ENCODE measurements at regions not wholly inside any gene's neighbourhood (a gene's known extent, or its start where the extent isn't known, plus 50 kb on each side); places are given as distances from the start of the nearest gene placed in this dataset.
"Not testable (repeated sequence)": the region's sequence is repeated elsewhere in the genome, so short reads cannot be mapped to it uniquely, and the experiment has no call there.

DNA sequence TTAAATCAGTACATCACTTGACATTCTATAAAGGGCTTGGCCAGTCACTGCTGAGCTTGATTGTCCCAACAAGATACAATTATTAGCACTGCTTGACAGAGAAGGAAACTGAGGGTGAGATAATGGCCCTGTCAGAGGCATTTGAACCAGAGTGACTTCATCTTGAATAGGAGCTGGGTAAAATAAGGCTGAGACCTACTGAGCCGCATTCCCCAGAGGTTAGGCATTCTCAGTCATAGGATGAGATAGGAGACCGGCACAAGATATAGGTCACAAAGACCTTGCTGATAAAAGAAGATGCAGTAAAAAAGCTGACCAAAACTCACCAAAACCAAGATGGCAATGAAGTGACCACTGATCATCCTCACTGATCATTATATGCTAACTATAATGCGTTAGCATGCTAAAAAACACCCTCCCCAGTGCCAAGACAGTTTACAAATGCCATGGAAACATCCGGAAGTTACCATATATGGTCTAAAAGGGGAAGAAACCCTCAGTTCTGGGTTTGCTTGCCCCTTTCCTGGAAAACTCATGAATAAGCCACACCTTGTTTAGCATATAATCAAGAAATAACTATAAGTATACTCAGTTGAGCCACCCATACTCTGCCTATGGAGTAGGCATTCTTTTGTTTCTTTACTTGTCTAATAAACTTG lies 239.1 kb upstream of the SETMAR start:
- DNase-seq (ENCODE audit: low spot score), result no peak

DNA sequence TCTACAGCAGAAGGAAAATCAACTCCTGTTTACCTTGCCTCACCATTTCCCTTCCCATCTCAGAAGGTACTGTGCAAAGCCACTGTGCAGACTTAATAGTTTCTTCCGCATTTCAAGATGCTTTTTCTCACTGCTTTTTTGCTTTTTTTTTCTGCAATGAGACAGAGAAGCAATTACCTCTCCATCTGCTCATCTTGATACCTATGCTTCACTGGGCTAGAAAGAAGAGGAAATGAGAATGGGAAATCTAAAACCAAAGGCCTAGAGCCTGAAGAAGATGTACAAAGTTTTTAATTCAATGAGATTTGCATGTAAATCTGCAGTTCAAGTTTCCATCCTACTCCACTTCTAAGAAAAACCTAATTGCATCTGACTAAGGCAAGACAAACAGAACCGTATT lies 238.1 kb upstream of the SETMAR start:
- DNase-seq (ENCODE audit: low spot score), result no peak
- intact Hi-C loops (cut with DNase I), result no loop called here

More for the DNA sequence above, 239.1 kb upstream of the SETMAR start:
- intact Hi-C loops (cut with DNase I), result no loop called here

DNA sequence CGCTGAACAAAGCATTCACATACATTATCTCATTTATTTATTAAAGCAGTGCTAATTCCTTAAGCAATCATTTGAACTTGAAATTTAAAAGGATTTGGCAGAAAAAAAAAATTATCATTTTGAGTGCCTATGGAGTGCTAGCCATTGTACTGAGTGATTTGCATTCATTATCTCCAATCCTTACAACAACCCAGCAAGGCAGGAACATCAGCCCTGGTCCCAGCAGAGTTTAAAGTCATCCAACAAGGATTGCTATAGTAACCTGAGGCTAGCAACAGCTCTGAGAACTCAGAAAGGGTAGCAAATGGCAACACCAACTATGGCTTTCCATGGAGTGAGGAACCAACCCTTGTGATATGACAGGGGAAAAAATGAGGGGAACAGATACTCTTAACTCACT lies 237.6 kb upstream of the SETMAR start:
- no peak for DNase-seq (ENCODE audit: low spot score)
- intact Hi-C loops (cut with DNase I), result no loop called here

DNA sequence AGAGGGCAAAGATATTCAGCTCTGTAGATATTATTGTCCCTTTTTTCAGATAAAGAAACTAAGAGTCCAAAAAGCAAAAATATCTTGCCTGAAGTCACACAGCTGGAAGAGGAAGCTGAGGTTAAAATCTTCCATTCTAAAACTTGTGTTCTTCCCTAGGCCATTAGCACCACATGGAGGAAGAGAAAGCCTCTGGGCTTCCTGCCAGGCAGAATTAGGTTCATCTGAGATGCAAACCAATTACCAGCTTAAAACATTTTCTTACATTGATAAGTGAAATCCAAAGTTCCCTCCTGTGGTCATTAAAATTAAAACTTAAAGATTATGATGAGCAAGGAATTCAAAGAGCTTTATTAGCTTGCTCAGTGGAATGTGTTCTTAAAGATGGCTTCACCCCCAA lies 235.3 kb upstream of the SETMAR start:
- DNase-seq (ENCODE audit: low spot score), result no peak

DNA sequence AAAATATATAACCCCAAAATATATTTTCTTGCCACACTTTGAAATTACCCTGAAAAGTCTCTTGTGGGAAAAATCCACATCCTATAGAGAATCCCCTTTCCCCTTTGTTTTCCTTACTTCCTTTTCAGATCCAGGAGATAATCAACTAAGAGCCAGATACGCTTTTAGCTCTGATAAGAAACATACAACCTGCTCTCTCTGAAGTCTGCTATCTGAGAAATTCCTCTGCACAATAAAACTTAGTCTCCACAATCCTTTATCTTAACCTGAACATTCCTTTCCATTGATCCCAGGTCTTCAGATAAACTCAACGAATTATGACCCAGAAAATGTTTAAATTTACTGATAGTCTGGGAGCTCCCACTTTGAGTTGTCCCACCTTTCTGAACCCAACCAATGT lies 233.4 kb upstream of the SETMAR start:
- intact Hi-C loops (cut with DNase I), result no loop called here
- DNase-seq (ENCODE audit: low spot score), result no peak

More for the DNA sequence above, 235.3 kb upstream of the SETMAR start:
- intact Hi-C loops (cut with DNase I), result no loop called here

DNA sequence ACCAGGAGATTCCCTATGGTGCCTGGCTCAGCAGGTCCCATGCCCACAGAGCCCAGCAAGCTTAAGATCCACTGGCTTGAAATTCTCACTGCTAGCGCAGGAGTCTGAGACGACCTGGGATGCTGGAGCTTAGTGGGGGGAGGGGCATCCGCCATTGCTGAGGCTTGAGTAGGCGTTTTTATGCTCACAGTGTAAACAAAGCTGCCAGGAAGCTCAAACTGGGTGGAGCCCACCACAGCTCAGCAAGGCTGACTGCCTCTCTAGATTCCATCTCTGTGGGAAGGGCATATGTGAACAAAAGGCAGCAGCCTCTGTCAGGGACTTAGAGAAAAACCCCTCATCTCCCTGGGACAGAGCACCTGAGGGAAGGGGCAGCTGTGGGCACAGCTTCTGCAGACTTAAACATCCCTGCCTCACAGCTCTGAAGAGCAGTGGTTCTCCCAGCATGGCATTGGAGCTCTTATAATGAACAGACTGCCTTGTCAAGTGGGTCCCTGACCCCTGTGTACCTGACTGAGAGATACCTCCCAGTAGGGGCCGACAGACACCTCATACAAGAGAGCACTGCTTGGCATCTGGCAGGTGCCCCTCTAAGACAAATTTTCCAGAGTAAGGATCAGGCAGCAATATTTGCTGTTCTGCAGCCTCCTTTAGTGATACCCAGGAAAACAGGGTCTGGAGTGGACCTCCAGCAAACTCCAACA lies 231.5 kb upstream of the SETMAR start:
- no peak for DNase-seq (ENCODE audit: low spot score)
- intact Hi-C loops (cut with DNase I), result no loop called here

DNA sequence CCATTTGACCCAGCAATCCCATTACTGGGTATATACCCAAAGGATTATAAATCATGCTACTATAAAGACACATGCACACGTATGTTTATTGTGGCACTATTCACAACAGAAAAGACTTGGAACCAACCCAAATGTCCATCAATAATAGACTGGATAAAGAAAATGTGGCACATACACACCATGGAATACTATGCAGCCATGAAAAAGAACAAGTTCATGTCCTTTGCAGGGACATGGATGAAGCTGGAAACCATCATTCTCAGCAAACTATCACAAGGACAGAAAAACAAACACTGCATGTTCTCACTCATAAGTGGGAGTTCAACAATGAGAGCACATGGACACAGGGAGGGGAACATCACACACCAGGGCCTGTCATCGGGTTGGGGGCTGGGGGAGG lies 225.9 kb upstream of the SETMAR start:
- DNase-seq (ENCODE audit: low spot score); intact Hi-C loops (cut with DNase I): not testable (repeated sequence)

DNA sequence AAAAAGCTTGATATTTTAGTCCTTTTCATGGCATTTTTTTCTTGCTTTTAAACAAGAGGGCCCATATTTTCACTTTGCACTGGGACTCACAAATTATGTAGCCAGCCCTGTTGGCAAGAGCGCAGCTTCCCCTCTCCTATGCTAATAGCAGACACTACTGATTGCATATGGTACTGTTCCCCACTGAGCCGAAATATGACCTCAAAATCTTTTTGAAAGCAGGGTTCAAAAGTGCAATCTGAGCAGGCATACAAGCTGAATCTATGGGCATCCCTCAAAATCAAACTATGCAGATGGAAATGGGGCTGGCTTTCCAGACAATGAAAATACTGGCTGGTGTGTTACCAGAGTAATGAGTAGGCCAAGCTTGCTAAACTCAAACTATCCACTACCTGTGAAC lies 225.2 kb upstream of the SETMAR start:
- DNase-seq (ENCODE audit: low spot score), result no peak
- intact Hi-C loops (cut with DNase I), result no loop called here

DNA sequence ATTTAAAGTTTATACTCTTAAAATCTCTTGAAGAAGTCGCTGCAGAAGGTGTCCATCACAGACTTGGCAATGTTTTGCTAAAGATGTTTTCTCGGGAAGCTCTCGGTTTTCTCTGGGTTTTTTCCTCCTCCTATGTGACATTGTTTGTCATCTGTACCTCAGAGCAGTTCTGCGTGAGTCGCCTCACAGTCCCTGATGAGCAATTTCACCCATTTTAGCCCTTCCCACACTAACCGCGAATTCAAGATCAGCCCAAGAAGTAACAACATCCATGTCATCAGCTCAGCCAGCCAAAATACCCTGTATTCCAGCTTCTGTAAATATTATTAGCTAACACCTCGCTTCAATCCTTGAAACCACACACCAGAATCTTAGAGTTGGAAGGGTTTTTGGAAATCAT lies 224.3 kb upstream of the SETMAR start:
- DNase-seq (ENCODE audit: low spot score), result no peak

DNA sequence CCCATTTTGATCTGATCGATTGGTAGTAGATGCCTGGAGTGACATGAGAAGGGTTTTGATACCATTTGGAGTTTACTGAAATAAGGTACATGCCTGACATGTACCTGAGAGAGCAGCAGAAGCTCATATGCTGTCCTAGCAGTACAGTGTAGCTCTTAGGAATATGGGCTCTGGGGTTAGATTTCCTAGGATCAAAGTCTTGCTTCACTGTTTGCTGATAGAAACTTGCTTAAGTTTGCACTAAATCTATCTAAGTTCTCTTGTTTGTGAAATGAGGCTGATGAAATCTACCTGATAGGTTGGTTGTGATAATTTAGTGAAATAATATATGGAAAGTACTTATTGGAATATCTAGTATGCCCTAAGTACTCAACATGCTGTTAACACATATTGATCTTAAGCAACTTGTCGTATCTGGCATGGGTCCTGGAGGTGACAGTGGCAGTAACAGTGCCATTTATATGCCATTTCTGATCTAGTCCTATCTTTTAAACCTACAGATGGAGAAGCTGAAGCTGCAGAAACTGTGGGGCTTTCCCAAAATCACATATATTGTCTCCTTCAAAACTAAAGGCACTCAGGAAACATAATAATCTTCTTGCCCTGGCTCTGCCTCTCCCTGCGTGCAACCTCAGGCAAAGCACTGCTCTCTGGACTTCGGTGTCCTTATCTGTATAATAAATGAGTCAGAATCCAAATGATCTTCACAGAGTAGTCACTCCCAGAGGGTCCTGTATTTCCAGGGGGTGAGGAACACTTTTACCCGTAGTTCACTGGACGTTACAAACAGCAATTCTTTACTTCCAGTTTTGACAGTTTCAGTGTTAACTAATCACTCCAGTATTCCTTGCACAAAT lies 223.6 kb upstream of the SETMAR start:
- DNase-seq (ENCODE audit: low spot score), result no peak

More for the DNA sequence above, 224.3 kb upstream of the SETMAR start:
- intact Hi-C loops (cut with DNase I), result no loop called here

DNA sequence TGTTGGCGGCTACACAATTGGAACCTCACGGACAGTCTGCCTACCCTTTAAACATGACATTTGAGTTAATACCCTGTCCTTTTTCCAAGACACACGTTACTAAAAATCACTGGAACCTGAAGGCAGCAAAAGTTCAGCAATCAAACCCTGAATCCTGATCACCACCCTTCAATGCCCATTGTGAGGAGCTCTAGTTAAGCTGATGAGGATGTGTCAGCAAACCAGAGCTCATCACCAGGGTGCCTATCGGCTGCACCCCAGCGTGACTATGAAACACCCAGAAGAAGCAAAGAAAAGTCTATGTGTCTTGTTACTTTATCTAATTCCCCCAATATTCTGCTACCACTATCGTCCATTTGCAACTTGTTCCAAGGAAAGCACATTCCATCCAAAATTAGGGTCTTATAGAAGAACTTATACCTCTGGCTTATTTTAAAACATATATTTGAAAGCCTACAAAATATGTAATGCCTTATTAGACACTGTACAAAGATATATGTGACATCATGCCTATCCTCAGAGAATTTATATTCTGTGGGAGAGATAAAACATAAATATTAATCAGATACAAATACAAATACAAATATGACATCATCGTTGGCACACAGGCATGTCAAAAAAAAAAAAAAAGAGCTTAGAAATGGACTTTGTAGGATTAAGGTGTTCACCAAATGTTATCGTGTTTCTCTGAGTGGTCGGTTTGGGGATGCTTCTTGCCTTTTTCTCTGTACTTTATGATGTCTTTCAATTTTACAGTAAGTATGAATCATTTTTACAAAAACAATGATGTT lies 219.7 kb upstream of the SETMAR start:
- no peak for DNase-seq (ENCODE audit: low spot score)
- intact Hi-C loops (cut with DNase I), result no loop called here

More for the DNA sequence above, 223.6 kb upstream of the SETMAR start:
- intact Hi-C loops (cut with DNase I), result no loop called here

DNA sequence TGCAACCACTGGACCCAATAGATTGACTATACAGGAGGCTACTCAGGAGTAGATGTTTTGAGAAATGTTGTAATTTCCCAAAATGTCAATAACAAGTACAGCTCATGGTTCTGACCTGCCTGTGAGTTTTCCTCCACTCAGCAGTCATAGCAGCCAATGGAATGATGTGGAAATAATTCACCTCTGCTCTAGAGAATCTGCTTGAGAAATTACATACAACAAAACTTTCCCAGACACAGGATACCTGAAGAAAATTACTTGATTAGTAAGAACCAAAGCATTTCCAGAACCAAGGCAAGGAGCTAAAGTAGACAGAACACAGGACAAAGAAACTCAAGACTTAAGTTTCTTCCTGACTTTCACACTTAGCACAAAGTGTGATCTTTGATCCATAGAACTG lies 218.9 kb upstream of the SETMAR start:
- DNase-seq (ENCODE audit: low spot score), result no peak
- intact Hi-C loops (cut with DNase I), result no loop called here

DNA sequence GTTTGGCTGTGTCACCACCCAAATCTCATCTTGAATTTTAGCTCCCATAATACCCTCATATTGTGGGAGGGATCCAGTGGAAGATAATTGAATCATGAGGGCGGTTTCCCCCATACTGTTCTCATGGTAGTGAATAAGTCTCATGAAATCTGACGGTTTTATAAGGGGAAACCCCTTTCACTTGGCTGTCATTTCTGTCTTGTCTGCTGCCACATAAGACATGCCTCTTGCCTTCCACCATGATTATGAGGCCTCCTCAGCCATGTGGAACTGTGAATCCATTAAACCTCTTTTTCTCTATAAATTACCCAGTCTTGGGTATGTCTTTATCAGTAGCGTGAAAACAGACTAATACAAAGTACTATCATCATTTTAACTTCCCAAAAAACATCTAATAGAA lies 216.5 kb upstream of the SETMAR start:
- intact Hi-C loops (cut with DNase I); DNase-seq (ENCODE audit: low spot score): not testable (repeated sequence)

DNA sequence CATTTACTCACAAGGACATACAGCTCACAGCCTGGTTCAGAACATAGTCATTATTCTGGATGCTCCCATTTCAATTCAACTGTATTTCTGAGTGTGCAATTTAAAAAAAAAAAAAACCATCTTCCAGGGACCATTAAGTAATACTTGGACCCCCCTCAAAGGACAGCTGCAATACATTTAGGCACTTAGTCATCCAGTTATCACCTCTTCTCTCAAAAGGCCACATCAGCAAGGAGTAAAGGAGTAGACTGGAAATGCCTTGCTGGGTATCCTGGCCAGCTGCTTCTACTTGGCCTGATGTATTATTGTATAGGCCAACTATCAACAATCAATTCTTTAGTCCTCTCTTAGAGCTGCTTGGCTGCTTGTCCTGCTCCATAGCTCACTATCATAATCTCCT lies 211.4 kb upstream of the SETMAR start:
- intact Hi-C loops (cut with DNase I), result no loop called here
- DNase-seq (ENCODE audit: low spot score), result no peak

DNA sequence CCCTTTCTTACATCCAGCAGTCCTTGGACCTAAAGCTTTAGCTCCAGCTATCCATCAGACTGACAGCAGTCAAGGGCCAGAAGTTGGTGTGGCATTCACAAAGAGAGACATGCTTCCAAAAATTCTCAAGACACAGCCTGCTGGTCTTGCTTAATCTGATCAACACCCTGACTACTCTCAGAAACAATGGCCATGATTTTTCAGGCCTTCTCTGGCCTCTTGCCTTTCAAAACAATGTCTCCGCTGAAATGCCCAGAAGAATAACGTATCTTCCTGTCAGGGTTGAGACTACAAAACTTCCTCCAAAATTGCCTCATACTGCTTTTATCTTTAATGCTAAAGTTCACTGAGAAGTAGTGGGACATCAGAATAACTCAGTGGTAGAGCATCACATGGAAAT lies 205.4 kb upstream of the SETMAR start:
- intact Hi-C loops (cut with DNase I), result no loop called here
- DNase-seq (ENCODE audit: low spot score), result no peak

DNA sequence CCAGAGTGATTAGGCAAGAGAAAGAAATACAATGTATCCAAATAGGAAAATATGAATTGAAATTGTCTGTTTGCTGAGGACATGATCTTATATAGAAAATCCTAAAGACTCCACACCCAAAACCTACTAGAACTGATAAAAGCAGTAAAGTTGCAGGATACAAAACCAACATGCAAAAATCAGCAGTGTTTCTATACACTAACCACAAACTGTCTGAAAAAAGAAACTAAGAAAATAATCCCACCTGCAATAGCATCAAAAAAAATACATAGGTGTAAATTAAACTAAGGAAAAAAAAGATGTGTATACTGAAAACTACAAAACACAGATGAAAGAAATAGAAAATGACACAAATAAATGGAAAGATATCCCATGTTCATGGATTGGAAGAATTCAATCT lies 203.6 kb upstream of the SETMAR start:
- no peak for DNase-seq (ENCODE audit: low spot score)

DNA sequence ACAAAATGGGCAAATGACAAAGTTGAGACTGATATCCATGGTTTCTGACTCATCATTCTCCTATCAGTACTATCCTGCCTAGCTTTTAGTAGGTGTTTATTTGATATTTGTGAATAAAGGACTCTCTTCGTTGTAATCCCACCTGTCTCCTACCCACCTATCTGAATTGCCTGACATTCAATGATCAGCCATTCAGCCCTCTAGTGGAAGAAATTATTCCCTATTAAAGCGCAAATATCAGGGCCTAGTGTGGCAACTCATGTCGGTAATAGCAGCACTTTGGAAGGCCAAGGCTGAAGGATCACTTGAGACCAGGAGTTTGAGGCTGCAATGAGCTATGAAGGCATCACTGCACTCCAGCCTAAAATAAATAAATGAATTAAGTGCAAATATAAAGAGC lies 195.7 kb upstream of the SETMAR start:
- intact Hi-C loops (cut with DNase I), result no loop called here
- no peak for DNase-seq (ENCODE audit: low spot score)

More for the DNA sequence above, 203.6 kb upstream of the SETMAR start:
- intact Hi-C loops (cut with DNase I), result no loop called here

DNA sequence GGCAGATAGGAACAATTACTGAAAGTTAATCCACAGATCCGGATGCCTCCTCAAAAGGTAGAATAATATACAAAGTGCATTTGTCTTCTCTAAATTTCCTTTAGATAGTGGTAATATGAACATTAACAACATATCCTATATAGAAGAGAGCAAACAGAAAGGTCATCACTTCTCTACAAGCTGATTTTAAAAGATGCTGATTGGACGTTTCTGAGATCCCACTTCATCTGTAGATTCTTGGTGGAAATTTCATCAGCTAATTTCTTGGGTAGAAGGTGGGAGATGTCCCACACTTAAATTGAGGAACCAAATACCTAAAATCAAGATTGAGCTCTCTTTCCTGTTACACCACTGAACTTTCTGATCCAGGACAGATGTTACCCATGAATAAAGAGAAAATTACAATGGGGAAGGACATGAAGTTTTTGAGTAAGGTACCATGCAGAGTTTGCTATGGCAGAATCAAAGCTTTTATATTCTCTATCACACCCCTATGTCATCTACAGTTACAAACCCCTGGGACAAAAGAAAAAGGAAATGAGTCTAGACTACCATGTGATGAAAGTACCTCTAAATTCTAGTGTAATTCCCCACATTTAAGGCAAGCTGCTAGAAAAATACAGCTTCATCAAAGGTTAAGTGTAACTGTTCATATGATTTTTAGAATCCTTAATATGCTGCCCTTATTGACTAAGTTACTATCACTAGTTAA lies 189.2 kb upstream of the SETMAR start:
- intact Hi-C loops (cut with DNase I), result no loop called here
- DNase-seq (ENCODE audit: low spot score), result no peak

DNA sequence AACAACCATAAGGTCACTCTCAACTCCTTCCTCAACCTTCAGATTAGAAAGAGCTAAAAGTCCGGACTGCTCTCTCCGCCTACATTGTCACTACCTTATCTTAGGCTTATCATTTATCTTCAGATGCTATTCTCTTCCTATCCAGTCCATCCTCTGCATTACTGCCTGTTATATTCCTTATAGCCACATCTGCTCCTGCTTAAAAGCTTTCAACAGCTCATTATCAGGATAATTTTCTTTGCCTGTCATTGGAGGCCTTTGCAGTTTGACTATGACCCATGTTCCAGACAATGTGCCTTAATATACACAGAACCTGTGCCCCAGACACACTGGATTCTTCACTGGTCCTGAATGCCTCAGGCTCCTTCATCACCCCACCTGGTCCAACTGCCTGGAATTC lies 184.1 kb upstream of the SETMAR start:
- intact Hi-C loops (cut with DNase I), result no loop called here
- DNase-seq (ENCODE audit: low spot score), result no peak

Data from posterior vena cava (tissue), 2 donors.